Testis (tissue), 2 donors: ENCODE measurements at regions not wholly inside any gene's neighbourhood (a gene's known extent, or its start where the extent isn't known, plus 50 kb on each side); places are given as distances from the start of the nearest gene placed in this dataset.

Source experiments
- POLR2A ChIP-seq: fragments of 450-650 bp; IDR thresholded peaks from one replicate; pipeline ENCODE4 v1.6.1; 2017; ENCODE audit warnings: antibody characterized with exemption, mild to moderate bottlenecking, moderate library complexity
- TF ChIP-seq, protein P1 (sequence below), 3 experiments: fragments of 450-650 bp in 2 of 3; fragments of 200-600 bp in 1 of 3; sonication (generic) in 1 of 3; IDR thresholded peaks; one replicate each; pipeline ENCODE4 v1.5.1; 2016 to 2019; ENCODE audit warnings: antibody characterized with exemption in 3 of 3, mild to moderate bottlenecking in 2 of 3, moderate library complexity in 1 of 3

DNA sequence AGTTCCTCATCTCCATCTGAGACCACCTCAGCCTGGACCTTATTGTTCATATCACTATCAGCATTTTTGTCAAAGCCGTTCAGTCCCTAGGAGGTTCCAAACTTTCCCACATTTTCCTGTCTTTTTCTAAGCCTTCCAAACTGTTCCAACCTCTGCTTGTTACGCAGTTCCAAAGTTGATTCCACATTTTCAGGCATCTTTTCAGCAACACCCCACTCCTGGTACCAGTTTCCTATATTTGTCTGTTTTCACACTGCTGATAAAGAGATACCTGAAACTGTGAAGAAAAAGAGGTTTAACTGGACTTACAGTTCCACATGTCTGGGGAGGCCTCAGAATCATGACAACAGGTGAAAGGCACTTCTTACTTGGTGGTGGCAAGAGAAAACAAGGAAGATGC is 622.1 kb downstream of the MAT2B start:
- TF ChIP-seq POLR2A = no peak
- TF ChIP-seq, protein P1, sequence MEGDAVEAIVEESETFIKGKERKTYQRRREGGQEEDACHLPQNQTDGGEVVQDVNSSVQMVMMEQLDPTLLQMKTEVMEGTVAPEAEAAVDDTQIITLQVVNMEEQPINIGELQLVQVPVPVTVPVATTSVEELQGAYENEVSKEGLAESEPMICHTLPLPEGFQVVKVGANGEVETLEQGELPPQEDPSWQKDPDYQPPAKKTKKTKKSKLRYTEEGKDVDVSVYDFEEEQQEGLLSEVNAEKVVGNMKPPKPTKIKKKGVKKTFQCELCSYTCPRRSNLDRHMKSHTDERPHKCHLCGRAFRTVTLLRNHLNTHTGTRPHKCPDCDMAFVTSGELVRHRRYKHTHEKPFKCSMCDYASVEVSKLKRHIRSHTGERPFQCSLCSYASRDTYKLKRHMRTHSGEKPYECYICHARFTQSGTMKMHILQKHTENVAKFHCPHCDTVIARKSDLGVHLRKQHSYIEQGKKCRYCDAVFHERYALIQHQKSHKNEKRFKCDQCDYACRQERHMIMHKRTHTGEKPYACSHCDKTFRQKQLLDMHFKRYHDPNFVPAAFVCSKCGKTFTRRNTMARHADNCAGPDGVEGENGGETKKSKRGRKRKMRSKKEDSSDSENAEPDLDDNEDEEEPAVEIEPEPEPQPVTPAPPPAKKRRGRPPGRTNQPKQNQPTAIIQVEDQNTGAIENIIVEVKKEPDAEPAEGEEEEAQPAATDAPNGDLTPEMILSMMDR (IDR thresholded peaks at IDR 0.05) = no peak
